GM21825 (cell line): ENCODE measurements at regions not wholly inside any gene's neighbourhood (a gene's known extent, or its start where the extent isn't known, plus 50 kb on each side); places are given as distances from the start of the nearest gene placed in this dataset.

ENCODE experiments used
- ATAC-seq: cut with Tn5 transposase; IDR thresholded peaks from one replicate; pipeline ENCODE4 v1.9.1; 2021; ENCODE audit warnings: mild to moderate bottlenecking, moderate library complexity; ENCODE audit not compliant: unreplicated experiment

GRCh38 chr2:45337481-45337880, 273.6 kb downstream of the SRBD1 start:
- no peak for ATAC-seq

- ATAC-seq, result no peak
These were observed 276.9 kb downstream of the SRBD1 start for GRCh38 chr2:45334205-45334604.

DNA sequence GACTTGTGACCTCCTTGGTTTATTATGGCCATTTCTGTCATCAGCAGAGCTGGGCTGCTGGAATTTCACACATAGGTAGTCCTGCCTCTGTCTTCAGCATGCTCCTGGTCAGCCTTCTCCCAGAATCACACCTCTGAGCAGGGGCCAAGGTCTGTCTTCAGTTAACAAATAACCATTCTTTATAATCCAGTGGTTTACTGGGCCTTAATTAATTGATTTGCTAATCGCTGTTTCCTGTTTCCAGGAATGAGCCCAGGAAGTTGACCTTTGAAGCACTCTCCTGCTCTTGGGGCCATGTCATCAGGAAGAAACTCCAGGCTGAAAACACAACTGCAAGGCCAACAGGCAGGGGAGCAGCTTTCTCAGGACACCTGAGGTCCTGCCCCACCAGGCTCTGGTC, 278.5 kb downstream of the SRBD1 start:
- ATAC-seq, result no peak

- no peak for ATAC-seq
These were observed 279.0 kb downstream of the SRBD1 start for GRCh38 chr2:45332094-45332493.

DNA sequence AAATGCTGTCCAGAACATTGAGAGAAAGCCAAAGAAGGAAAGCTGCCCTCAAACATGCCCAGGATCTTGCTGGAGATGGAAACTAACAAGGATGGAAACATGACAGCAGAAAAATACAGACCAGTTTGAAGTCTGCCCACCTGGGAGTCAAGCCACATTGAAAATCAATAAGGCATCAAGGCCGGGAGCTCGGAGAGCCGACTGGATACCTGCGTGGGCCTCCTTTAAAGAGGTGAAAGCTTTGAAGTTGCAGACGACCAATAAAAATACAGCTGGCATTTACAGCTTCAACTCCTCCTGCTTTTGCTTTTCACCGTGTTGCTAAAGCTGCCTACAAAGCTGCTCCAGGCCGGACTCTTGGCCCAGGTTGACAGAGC, 279.7 kb downstream of the SRBD1 start:
- ATAC-seq, result no peak

- ATAC-seq, result no peak
These were observed 280.2 kb downstream of the SRBD1 start for GRCh38 chr2:45330637-45331409.

GRCh38 chr2:45330108-45330507, 281.0 kb downstream of the SRBD1 start:
- ATAC-seq, result no peak

DNA sequence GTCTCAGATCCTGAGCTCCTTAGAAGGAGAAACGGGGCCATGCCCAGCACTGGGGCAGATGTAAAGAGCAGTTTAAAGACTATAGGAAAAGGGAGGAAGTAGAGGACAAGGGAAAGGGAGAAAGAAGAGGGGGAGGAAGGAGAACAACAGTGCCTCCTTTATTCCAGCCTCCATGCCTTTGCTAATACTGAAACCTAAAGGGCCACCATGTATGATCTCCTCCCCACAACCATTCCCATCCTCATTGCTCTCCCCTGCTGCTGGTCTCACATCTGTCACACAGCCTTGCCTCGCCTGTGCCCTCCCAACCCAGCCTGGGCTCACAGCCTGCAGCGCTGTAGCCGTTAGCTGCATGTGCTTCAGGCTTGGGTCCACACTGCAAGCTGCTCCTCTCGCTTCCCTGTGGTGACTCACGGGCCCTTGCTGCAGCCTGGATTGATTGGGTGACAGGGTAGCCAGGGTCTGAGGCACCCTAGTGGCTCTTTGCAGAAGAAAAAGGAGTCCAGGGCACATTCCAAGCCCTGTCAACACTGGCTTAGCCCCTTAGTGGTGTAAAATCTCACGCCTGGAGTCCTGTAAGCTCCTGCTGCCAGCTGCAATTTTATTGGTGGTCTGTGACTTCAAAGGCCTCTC, 281.9 kb downstream of the SRBD1 start:
- no peak for ATAC-seq

- no peak for ATAC-seq
These were observed 282.7 kb downstream of the SRBD1 start for GRCh38 chr2:45328264-45328870.

- no peak for ATAC-seq
These were observed 287.7 kb downstream of the SRBD1 start for GRCh38 chr2:45323344-45323743.

DNA sequence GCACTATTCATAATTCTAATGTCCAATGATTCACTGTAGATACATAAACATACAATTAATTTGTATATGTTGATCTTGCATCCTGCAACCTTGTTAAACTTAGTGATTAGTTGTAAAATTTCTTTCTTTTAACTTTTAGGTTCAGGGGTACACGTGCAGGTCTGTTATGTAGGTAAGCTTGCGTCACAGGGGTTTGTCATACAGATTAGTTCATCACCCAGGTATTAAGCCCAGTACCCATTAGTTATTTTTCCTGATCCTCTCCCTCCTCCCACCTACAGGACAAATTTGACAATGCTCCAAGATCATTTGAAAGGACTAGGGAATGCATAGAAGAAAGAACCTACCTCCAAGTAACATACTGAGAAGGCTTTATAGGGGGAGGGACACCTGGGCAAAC, 290.1 kb downstream of the SRBD1 start:
- no peak for ATAC-seq

GRCh38 chr2:45319683-45320455, 291.2 kb downstream of the SRBD1 start:
- ATAC-seq, result no peak

DNA sequence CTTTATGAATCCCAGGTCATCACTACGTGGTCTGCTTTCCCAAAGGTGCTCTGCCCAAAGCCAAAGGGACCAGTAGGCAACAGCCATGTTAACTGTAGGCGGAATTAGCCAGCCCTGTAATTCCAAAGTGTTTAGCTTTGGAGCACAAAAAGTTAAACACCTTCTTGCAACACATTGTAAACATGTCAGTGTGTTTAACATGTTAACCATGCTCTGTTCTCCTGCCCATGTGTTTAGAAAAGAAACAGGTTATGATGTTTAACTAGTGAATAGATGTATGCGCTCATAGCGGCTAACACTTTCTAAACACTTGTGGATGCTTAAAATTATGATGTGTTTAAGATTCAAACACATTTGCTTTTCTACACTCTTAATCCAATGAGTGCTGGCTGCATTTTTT, 292.4 kb downstream of the SRBD1 start:
- no peak for ATAC-seq

DNA sequence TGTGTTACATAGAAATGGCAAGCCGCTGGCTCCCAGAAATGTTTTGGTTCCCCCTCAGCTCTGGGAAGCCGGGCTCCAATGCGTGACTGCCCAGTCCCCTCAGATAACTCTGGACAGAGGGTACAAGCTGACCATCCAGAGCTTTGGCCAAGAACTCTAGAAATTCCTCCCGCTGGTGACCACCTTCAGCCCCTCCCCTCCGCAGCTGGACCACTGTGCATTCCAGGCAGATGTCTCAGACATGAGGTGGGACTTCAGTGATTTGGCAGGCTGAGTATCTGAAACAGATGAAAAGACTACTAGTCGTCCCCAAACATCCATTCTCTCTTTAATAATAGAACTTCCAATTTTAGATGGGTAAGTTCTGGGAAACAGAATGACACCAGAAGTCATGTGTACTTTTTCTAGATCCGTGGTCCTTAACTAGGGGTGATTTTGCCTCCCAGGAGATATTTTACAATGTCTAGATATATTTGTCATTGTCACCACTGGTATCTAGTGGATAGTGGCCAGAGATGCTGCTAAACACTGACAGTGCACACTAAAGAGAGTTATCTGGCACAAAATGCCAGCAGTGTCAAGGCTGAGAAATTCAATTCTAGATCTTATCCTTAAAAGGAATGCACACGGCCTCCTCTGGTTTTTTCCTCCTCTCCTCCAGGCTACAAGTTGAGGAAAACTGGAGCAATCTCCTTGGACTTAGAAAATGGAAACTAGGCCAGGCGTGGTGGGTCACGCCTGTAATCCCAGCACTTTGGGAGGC, 294.3 kb downstream of the SRBD1 start:
- no peak for ATAC-seq

DNA sequence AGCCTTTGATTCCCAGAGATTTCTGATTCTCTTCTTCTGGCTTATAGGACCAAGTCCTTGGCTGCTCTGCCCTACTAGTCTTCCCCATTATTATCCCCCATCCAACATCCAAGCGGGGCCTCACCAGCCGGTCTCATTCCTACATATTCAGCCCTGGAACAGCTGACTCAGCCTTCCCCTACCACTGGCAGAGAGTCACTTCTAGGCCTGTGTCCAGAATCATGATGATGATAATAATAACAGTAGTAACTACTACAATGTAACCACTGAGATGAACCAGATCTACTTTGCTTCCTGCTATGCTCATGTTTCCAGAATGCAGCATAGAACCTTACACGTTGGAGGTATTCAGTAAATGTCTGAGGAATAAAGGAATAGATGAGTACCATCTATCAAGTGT, 295.2 kb downstream of the SRBD1 start:
- no peak for ATAC-seq

DNA sequence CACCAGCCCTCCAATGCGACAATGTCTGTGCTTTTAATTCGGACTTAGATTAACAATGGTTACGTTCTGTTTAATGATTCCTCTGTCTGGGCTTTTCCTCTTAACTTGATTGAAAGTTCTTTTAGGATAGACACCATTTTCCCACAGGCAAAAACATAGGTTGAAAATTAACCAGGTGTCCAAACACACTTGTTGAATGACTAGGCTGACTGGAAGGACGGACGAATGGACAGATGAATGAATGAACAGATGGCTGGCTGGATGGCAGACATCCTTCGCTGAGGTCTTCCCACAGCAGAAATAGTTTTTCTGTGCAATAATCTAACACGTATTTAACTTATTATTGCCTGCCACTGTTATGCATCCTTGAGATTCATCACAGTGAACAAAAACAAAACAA, 298.8 kb downstream of the SRBD1 start:
- no peak for ATAC-seq

DNA sequence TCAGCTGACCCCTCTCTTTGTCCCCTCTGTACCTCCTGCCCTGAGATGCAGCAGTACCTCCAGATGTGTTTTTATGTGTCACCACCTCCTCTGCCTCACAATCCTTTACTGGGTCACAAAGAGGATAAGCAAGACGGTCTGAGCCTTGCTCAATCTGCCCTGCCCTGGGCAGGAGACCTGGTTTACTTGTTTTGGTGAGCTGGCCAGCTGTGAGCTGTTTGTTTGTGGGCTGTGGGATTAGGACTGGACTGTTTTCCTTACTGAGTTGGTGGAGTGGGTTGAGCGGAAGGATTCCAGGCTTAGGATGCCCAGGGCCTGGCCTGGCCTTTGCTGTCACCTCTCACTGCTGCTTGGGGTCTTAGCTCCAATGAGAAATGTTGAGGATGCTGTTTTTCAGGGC, 299.5 kb downstream of the SRBD1 start:
- no peak for ATAC-seq

DNA sequence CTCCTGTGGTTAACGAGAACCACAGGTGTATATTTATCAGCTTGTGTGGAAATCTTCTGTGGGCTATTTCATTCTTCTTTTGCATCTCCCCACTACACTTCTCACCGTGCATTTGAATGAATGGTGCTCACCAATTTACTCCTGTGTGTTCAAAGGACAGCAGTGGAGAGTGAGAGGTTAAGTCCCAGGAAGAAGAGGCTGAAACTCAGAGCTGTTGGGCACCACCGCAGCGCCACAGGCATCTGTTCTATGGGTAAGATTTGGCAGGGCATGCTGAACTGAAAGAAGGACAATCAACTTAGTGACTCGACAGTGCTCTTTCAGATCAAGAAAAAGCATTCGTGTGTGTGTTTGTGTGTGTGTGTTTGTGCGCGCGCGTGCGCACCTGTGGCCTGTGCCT, 297.9 kb upstream of the SIX2 start:
- ATAC-seq, result no peak

GRCh38 chr2:45305599-45305998, 296.3 kb upstream of the SIX2 start:
- no peak for ATAC-seq

DNA sequence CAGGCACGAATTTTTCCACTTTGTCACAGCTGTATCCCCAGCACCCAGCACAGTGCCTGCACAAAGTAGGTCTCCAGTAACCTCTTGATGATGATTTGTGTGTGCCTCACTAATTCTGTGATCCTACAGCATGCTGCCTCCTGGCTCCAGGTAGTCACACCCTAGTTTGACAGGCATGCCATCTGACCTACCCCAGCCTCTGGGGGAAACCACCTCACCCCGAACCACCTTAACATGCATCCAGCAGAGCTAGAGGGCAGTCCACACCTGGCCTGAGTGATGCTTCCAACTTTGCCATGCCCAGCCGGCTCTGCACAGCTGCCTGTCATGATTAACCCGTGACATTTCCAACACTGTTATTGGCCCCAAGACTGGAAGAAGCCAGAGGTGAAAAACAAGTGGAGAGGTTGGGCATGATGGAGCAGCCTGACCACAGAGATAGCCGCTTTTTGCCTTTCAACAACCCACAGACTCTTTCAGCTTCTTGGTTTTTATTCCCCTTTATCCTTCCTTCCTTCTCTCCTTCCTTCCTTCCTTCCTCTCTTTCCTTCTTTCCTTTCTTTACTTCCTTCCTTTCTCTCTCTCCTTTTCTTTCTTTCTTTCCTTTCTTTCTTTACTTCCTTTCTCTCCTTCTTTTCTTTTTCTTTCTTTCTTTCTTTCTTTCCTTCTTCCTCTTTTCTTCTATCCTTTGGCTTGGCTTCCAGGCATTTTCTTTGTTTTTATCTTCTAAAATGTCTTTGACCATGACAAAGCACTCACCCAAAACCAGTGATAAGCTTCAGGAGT, 294.4 kb upstream of the SIX2 start:
- ATAC-seq, result no peak
